KMS-11 (cell line): ENCODE measurements at regions not wholly inside any gene's neighbourhood (a gene's known extent, or its start where the extent isn't known, plus 50 kb on each side); places are given as distances from the start of the nearest gene placed in this dataset.

Experiments
- H2AFZ ChIP-seq: fragments of 200-600 bp; sonication (generic); 2 replicates; pipeline ENCODE4 v1.6.1; 2016; ENCODE audit warnings: antibody characterized with exemption, mixed run types, low read depth
- H3K27ac ChIP-seq: fragments of 200-600 bp; sonication (generic); 2 replicates; pipeline ENCODE4 v1.6.1; 2016; ENCODE audit warnings: mild to moderate bottlenecking, mixed run types
- H3K27me3 ChIP-seq: fragments of 200-600 bp; sonication (generic); 2 replicates; pipeline ENCODE4 v1.6.1; 2017; ENCODE audit warnings: mild to moderate bottlenecking, low read depth, mixed run types, moderate library complexity; ENCODE audit not compliant: insufficient read depth
- H3K36me3 ChIP-seq: fragments of 200-600 bp; sonication (generic); 2 replicates; pipeline ENCODE4 v1.6.1; 2017; ENCODE audit warnings: mild to moderate bottlenecking, mixed run types; ENCODE audit not compliant: insufficient read depth
- H3K4me1 ChIP-seq: fragments of 200-600 bp; sonication (generic); 2 replicates; pipeline ENCODE4 v1.6.1; 2016; ENCODE audit warnings: mild to moderate bottlenecking, low read depth, mixed run types; ENCODE audit not compliant: poor library complexity, severe bottlenecking
- H3K4me2 ChIP-seq: fragments of 200-600 bp; sonication (generic); 2 replicates; pipeline ENCODE4 v1.7.0; 2016; ENCODE audit warnings: mild to moderate bottlenecking, mixed run types
- H3K4me3 ChIP-seq: fragments of 200-600 bp; sonication (generic); IDR thresholded peaks from 2 replicates; pipeline ENCODE4 v1.6.1; 2017; ENCODE audit warnings: low read depth, low read length, mixed read lengths; ENCODE audit not compliant: insufficient read depth
- H3K79me2 ChIP-seq: fragments of 200-600 bp; sonication (generic); 2 replicates; pipeline ENCODE4 v1.6.1; 2016; ENCODE audit warnings: low read depth, mixed run types; ENCODE audit not compliant: insufficient read depth
- H3K9ac ChIP-seq: fragments of 200-600 bp; sonication (generic); 2 replicates; pipeline ENCODE4 v1.6.1; 2016; ENCODE audit warnings: mild to moderate bottlenecking, mixed run types
- H4K20me1 ChIP-seq: fragments of 200-600 bp; sonication (generic); 2 replicates; pipeline ENCODE4 v1.6.1; 2016; ENCODE audit warnings: mild to moderate bottlenecking, mixed run types; ENCODE audit not compliant: insufficient read depth
- CTCF ChIP-seq: fragments of 200-600 bp; sonication (generic); conservative IDR thresholded peaks from 2 replicates; pipeline ENCODE4 v1.6.1; 2017; ENCODE audit warnings: low read depth, mild to moderate bottlenecking, antibody characterized with exemption, low read length, moderate library complexity, mixed read lengths

- H3K9ac ChIP-seq, result no peak overlapping the region
- no peak overlapping the region for H2AFZ ChIP-seq
- H3K79me2 ChIP-seq, result no peaks in the 10 kb centered on the region
- H3K27ac ChIP-seq, result no peak overlapping the region
- no peaks in the 10 kb centered on the region for H3K27me3 ChIP-seq
- no peak overlapping the region for H3K4me2 ChIP-seq
- no peak overlapping the region for H3K4me3 ChIP-seq
- H3K36me3 ChIP-seq, result no peaks in the 10 kb centered on the region; the same call in 1 of the 2 replicates
- H3K4me1 ChIP-seq, result peaks cover 6% of the 10 kb centered on the region
- H4K20me1 ChIP-seq, result no peaks in the 10 kb centered on the region
- TF ChIP-seq CTCF, result no peak
Measured at GRCh38 chr1:193580419-193580818, 394.0 kb upstream of the B3GALT2 start.

- peaks cover 6% of the 10 kb centered on the region for H3K4me1 ChIP-seq
- no peak overlapping the region for H3K4me3 ChIP-seq
- TF ChIP-seq CTCF, result no peak
- H3K9ac ChIP-seq, result no peak overlapping the region
- H4K20me1 ChIP-seq, result no peaks in the 10 kb centered on the region
- no peaks in the 10 kb centered on the region; the same call in 1 of the 2 replicates for H3K36me3 ChIP-seq
- H3K4me2 ChIP-seq, result no peak overlapping the region
- H2AFZ ChIP-seq, result no peak overlapping the region
- no peaks in the 10 kb centered on the region for H3K79me2 ChIP-seq
- H3K27ac ChIP-seq, result no peak overlapping the region
- no peaks in the 10 kb centered on the region for H3K27me3 ChIP-seq
Measured at GRCh38 chr1:193579323-193579722, 392.9 kb upstream of the B3GALT2 start.

- Histone ChIP-seq H3K36me3 (no peaks in the 10 kb centered on the region; the same call in 1 of the 2 replicates), H2AFZ (no peak overlapping the region), H3K4me3 (no peak overlapping the region), H3K4me2 (no peak overlapping the region), H3K9ac (no peak overlapping the region), H4K20me1 (no peaks in the 10 kb centered on the region), H3K27me3 (no peaks in the 10 kb centered on the region), H3K79me2 (no peaks in the 10 kb centered on the region), H3K27ac (no peak overlapping the region), H3K4me1 (peaks cover 22% of the 10 kb centered on the region)
- TF ChIP-seq CTCF, result no peak
Measured at GRCh38 chr1:193574913-193575312, 388.5 kb upstream of the B3GALT2 start.

- Histone ChIP-seq H3K4me2 (peak overlapping the region; percentile 37), H3K36me3 (no peaks in the 10 kb centered on the region), H2AFZ (no peak overlapping the region), H4K20me1 (no peaks in the 10 kb centered on the region), H3K27ac (peak overlapping the region; percentile 49; the same call in 1 of the 2 replicates), H3K4me1 (peaks cover 34% of the 10 kb centered on the region), H3K9ac (no peak overlapping the region), H3K4me3 (no peak overlapping the region), H3K79me2 (no peaks in the 10 kb centered on the region), H3K27me3 (no peaks in the 10 kb centered on the region)
- TF ChIP-seq CTCF, result no peak
Measured at GRCh38 chr1:193569983-193570269, 383.5 kb upstream of the B3GALT2 start.
